GM23248 (cell line): ENCODE measurements at regions not wholly inside any gene's neighbourhood (a gene's known extent, or its start where the extent isn't known, plus 50 kb on each side); places are given as distances from the start of the nearest gene placed in this dataset.

Experiments
- DNase-seq: peaks from one replicate; pipeline ENCODE4 v3.0.0-alpha.2; 2015
- H2AFZ ChIP-seq: fragments of 200-600 bp; sonication (generic); 2 replicates; pipeline ENCODE4 v1.6.1; 2016; ENCODE audit warnings: antibody characterized with exemption
- H3F3A ChIP-seq: fragments of 200-600 bp; sonication (generic); 2 replicates; pipeline ENCODE4 v1.6.1; 2016; ENCODE audit warnings: mild to moderate bottlenecking, antibody characterized with exemption, mixed run types; ENCODE audit not compliant: insufficient read depth
- H3K27ac ChIP-seq: fragments of 200-600 bp; sonication (generic); 2 replicates; pipeline ENCODE4 v1.5.1; 2016; ENCODE audit warnings: mild to moderate bottlenecking
- H3K27me3 ChIP-seq: fragments of 200-600 bp; sonication (generic); replicated peaks from 2 replicates; pipeline ENCODE4 v1.6.1; 2016; ENCODE audit warnings: mild to moderate bottlenecking; ENCODE audit not compliant: insufficient read depth
- H3K36me3 ChIP-seq: fragments of 200-600 bp; sonication (generic); 2 replicates; pipeline ENCODE4 v1.6.1; 2016; ENCODE audit warnings: low read depth, mild to moderate bottlenecking
- H3K4me1 ChIP-seq: fragments of 200-600 bp; sonication (generic); 2 replicates; pipeline ENCODE4 v1.6.1; 2016; ENCODE audit warnings: mild to moderate bottlenecking; ENCODE audit not compliant: insufficient read depth
- H3K4me2 ChIP-seq: fragments of 200-600 bp; sonication (generic); one replicate; pipeline ENCODE4 v1.6.1; 2016; ENCODE audit warnings: mild to moderate bottlenecking; ENCODE audit not compliant: unreplicated experiment
- H3K4me3 ChIP-seq: fragments of 200-600 bp; sonication (generic); 2 replicates; pipeline ENCODE4 v1.5.1; 2016; ENCODE audit warnings: mild to moderate bottlenecking
- H3K79me2 ChIP-seq: fragments of 200-600 bp; sonication (generic); 2 replicates; pipeline ENCODE4 v1.6.1; 2016; ENCODE audit warnings: mild to moderate bottlenecking; ENCODE audit not compliant: insufficient read depth
- H3K9ac ChIP-seq: fragments of 200-600 bp; sonication (generic); 2 replicates; pipeline ENCODE4 v1.6.1; 2016; ENCODE audit warnings: mild to moderate bottlenecking
- H3K9me2 ChIP-seq: fragments of 200-600 bp; sonication (generic); 2 replicates; pipeline ENCODE4 v1.6.1; 2016; ENCODE audit warnings: mixed run types, mild to moderate bottlenecking, moderate library complexity; ENCODE audit not compliant: insufficient read depth
- H3K9me3 ChIP-seq: fragments of 200-600 bp; sonication (generic); one replicate; pipeline ENCODE4 v1.6.1; 2017; ENCODE audit warnings: low read depth
- H4K20me1 ChIP-seq: fragments of 200-600 bp; sonication (generic); 2 replicates; pipeline ENCODE4 v1.6.0; 2016; ENCODE audit not compliant: insufficient read depth
- EZH2 ChIP-seq: fragments of 200-600 bp; sonication (generic); IDR thresholded peaks from 2 replicates; pipeline ENCODE4 v1.6.1; 2018; ENCODE audit warnings: antibody characterized with exemption, mild to moderate bottlenecking; ENCODE audit not compliant: insufficient read depth, poor library complexity, severe bottlenecking
- EZH2phosphoT487 ChIP-seq: fragments of 200-600 bp; sonication (generic); IDR thresholded peaks from 2 replicates; pipeline ENCODE4 v1.6.1; 2018; ENCODE audit warnings: antibody characterized with exemption, moderate library complexity, mild to moderate bottlenecking, low read depth; ENCODE audit not compliant: insufficient read depth
- WGBS, 2 experiments: methylation state at CpG; one replicate each; pipeline ENCODE4 v1.1.6; 2015 to 2017; ENCODE audit warnings: low lambda C conversion rate in 2 of 2, low coverage in 1 of 2; ENCODE audit errors: missing lambda C conversion rate in 2 of 2; 5-methylcytosine and 5-hydroxymethylcytosine counted together
- in situ Hi-C: fragments of 300-500 bp; cut with MboI; formaldehyde crosslinking; loops from 2 replicates; pipeline ENCODE4 v1.15.0; 2020

- H3K9ac ChIP-seq = no peak overlapping the region
- H3K4me2 ChIP-seq = no peak overlapping the region
- no peaks in the 10 kb centered on the region for H3F3A ChIP-seq
- no peaks in the 10 kb centered on the region for H3K9me2 ChIP-seq
- no peaks in the 10 kb centered on the region for H3K4me1 ChIP-seq
- H3K79me2 ChIP-seq = no peaks in the 10 kb centered on the region
- H2AFZ ChIP-seq = no peak overlapping the region
- H4K20me1 ChIP-seq = no peaks in the 10 kb centered on the region
- in situ Hi-C loops = no loop called here
- no peak for DNase-seq
- no peak for TF ChIP-seq EZH2phosphoT487
- no peak for TF ChIP-seq EZH2
- H3K27me3 ChIP-seq = no peaks in the 10 kb centered on the region
- H3K27ac ChIP-seq = no peak overlapping the region
- H3K9me3 ChIP-seq = peaks cover 10% of the 10 kb centered on the region
- H3K4me3 ChIP-seq = no peak overlapping the region
- no peaks in the 10 kb centered on the region for H3K36me3 ChIP-seq
- 3 to 4% methylated on average over 1 of the region's 1 CpG for WGBS, 2 experiments
These were observed 849.3 kb upstream of the PCDH10 start for GRCh38 chr4:132299841-132300240.

DNA sequence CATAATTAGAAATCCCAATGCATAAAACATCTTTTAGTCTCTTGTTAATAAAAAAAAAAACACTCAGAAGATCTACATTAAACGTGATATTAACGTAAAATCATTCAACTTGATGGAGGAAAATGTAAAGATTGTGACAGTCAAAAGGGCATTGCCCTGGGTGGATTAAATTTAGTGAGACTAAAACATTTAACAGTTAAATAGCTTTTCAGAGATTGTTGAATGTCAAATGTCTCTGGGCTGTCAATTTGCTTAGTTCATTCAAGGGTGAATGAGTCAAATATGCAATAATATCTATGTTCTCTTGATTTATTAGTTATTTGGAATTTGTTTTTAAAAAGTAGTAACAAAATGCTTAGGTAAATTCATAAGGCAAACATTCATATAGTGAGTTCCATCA, 836.6 kb upstream of the PCDH10 start:
- TF ChIP-seq EZH2 (no peak), EZH2phosphoT487 (no peak)
- no peaks in the 10 kb centered on the region for H3K4me1 ChIP-seq

DNA sequence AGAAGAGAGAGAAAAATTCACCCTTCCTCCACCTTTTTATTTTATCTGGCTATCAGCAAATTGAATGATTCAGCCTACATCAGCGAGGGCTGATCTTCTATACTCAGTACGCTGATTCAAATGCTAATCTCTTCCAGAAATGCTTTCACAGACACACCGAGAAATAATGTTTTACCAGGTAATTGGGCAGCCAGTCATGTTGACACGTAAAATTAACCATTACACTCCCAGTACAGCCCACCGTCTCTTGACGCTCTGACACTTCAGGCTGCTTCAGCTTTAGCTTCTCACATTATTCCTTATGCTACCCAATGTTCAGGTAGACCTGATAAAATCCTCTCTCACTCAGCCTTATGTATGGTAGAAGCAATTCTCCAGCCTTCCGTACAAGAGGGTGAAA, 835.2 kb upstream of the PCDH10 start:
- TF ChIP-seq EZH2phosphoT487 (no peak), EZH2 (no peak)
- H3K9ac ChIP-seq = no peak overlapping the region
- no peak overlapping the region for H3K27ac ChIP-seq
- no peak overlapping the region for H2AFZ ChIP-seq
- 32 to 40% methylated on average over 7 of the region's 7 CpGs for WGBS, 2 experiments
- H3K27me3 ChIP-seq = no peaks in the 10 kb centered on the region
- H3K9me3 ChIP-seq = peaks cover 3% of the 10 kb centered on the region
- H3K4me2 ChIP-seq = no peak overlapping the region
- no peak overlapping the region for H3K4me3 ChIP-seq
- H3F3A ChIP-seq = no peaks in the 10 kb centered on the region
- no peaks in the 10 kb centered on the region for H3K4me1 ChIP-seq
- no peaks in the 10 kb centered on the region for H3K36me3 ChIP-seq
- H4K20me1 ChIP-seq = no peaks in the 10 kb centered on the region
- no peaks in the 10 kb centered on the region for H3K9me2 ChIP-seq
- in situ Hi-C loops = no loop called here
- no peak for DNase-seq
- no peaks in the 10 kb centered on the region for H3K79me2 ChIP-seq

More for the DNA sequence above, 836.6 kb upstream of the PCDH10 start:
- Histone ChIP-seq H3K79me2 (no peaks in the 10 kb centered on the region), H3K9me3 (peaks cover 3% of the 10 kb centered on the region), H3K9ac (no peak overlapping the region), H3K27ac (no peak overlapping the region), H3K4me2 (no peak overlapping the region), H3K4me3 (no peak overlapping the region), H3F3A (no peaks in the 10 kb centered on the region), H3K9me2 (no peaks in the 10 kb centered on the region), H4K20me1 (no peaks in the 10 kb centered on the region), H2AFZ (no peak overlapping the region), H3K36me3 (no peaks in the 10 kb centered on the region), H3K27me3 (no peaks in the 10 kb centered on the region)
- DNase-seq = no peak
- WGBS, 2 experiments = 6 to 8% methylated on average over 2 of the region's 2 CpGs
- in situ Hi-C loops = no loop called here

DNA sequence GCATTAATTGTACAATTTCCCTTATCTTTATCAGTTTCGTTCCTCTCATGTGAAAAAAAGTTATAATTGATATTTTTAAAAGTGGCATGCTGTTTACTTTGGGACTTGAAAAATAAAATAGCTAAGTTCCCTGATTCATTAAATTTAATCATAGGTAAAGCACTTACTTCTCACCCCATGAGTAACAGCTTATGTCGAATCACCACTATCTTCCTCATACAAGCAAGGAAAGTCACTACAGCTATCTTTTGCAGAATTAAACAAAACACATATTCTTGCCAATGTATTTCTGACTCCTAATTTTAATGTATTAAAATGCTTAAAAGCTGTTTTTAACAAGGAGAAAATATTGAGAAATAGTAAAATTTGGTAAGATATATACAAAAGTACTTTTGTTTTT, 832.4 kb upstream of the PCDH10 start:
- Histone ChIP-seq H3K9me2 (no peaks in the 10 kb centered on the region), H3K4me3 (no peak overlapping the region), H3F3A (no peaks in the 10 kb centered on the region), H3K36me3 (no peaks in the 10 kb centered on the region), H3K4me2 (no peak overlapping the region), H3K27me3 (no peaks in the 10 kb centered on the region), H3K27ac (no peak overlapping the region), H3K9me3 (no peaks in the 10 kb centered on the region), H3K9ac (no peak overlapping the region), H3K79me2 (no peaks in the 10 kb centered on the region), H2AFZ (no peak overlapping the region), H4K20me1 (no peaks in the 10 kb centered on the region), H3K4me1 (no peaks in the 10 kb centered on the region)
- WGBS, 2 experiments = 16 to 17% methylated on average over 2 of the region's 2 CpGs
- DNase-seq = no peak
- TF ChIP-seq EZH2phosphoT487 (no peak), EZH2 (no peak)
- in situ Hi-C loops = no loop called here

DNA sequence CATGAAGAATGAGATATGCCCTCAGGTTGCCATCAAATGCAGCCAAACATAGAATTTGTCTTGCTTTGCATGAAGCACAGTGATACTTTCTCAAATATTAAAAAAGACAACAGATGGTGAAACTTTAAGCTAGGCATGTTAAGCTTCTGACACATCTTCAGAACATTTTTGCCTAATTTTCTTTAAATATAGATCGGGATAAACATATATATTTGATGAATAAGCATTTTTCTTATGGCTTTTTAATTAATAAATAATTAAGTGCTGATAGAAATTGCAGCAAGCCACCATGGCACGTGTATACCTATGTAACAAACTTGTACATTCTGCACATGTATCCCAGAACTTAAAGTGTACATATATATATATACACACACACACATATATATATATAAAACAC, 831.2 kb upstream of the PCDH10 start:
- no peak for DNase-seq
- H3K4me1 ChIP-seq = no peaks in the 10 kb centered on the region
- no peak overlapping the region for H2AFZ ChIP-seq
- no peak overlapping the region for H3K4me2 ChIP-seq
- H3K9me2 ChIP-seq = no peaks in the 10 kb centered on the region
- H4K20me1 ChIP-seq = no peaks in the 10 kb centered on the region
- no peaks in the 10 kb centered on the region for H3K27me3 ChIP-seq
- H3K9ac ChIP-seq = no peak overlapping the region
- TF ChIP-seq EZH2 = no peak
- TF ChIP-seq EZH2phosphoT487 = no peak
- 9 to 12% methylated on average over 2 of the region's 2 CpGs for WGBS, 2 experiments
- H3K9me3 ChIP-seq = no peaks in the 10 kb centered on the region
- in situ Hi-C loops = no loop called here
- no peaks in the 10 kb centered on the region for H3K36me3 ChIP-seq
- H3K27ac ChIP-seq = no peak overlapping the region
- H3K79me2 ChIP-seq = no peaks in the 10 kb centered on the region
- no peak overlapping the region for H3K4me3 ChIP-seq
- H3F3A ChIP-seq = no peaks in the 10 kb centered on the region
